OCI-LY1 (cell line): ENCODE measurements at regions not wholly inside any gene's neighbourhood (a gene's known extent, or its start where the extent isn't known, plus 50 kb on each side); places are given as distances from the start of the nearest gene placed in this dataset.

Source experiments
- H2AFZ ChIP-seq: fragments of 200-600 bp; sonication (generic), shearing (Covaris generic); 2 replicates; pipeline ENCODE4 v1.6.0; 2014; ENCODE audit warnings: antibody characterized with exemption, mild to moderate bottlenecking, low read length
- H3F3A ChIP-seq: fragments of 200-600 bp; sonication (generic), shearing (Covaris generic); 2 replicates; pipeline ENCODE4 v1.6.0; 2014; ENCODE audit warnings: mild to moderate bottlenecking, antibody characterized with exemption, low read length, moderate library complexity; ENCODE audit not compliant: insufficient read depth
- H3K27ac ChIP-seq: fragments of 200-600 bp; sonication (generic); 2 replicates; pipeline ENCODE4 v1.5.1; 2014; ENCODE audit warnings: low read length, mixed run types, mild to moderate bottlenecking, low read depth; ENCODE audit not compliant: poor library complexity, severe bottlenecking
- H3K27me3 ChIP-seq: fragments of 200-600 bp; sonication (generic); 2 replicates; pipeline ENCODE4 v1.6.0; 2014; ENCODE audit warnings: antibody characterized with exemption, mild to moderate bottlenecking, low read length, moderate library complexity; ENCODE audit not compliant: insufficient read depth
- H3K36me3 ChIP-seq: fragments of 200-600 bp; sonication (generic); 2 replicates; pipeline ENCODE4 v1.6.1; 2014; ENCODE audit warnings: mild to moderate bottlenecking, antibody characterized with exemption, low read length, moderate library complexity, mixed read lengths; ENCODE audit not compliant: insufficient read depth
- H3K4me1 ChIP-seq: fragments of 200-600 bp; sonication (generic); 2 replicates; pipeline ENCODE4 v1.5.1; 2014; ENCODE audit warnings: mild to moderate bottlenecking, low read length, moderate library complexity; ENCODE audit not compliant: insufficient read depth, severe bottlenecking
- H3K4me2 ChIP-seq: fragments of 200-600 bp; sonication (generic), shearing (Covaris generic); 2 replicates; pipeline ENCODE4 v1.6.1; 2014; ENCODE audit warnings: low read length
- H3K4me3 ChIP-seq: fragments of 200-600 bp; sonication (generic); 2 replicates; pipeline ENCODE4 v1.5.1; 2014; ENCODE audit warnings: low read length, low read depth, mild to moderate bottlenecking, mixed read lengths; ENCODE audit not compliant: poor library complexity, severe bottlenecking
- H3K79me2 ChIP-seq: fragments of 200-600 bp; shearing (Covaris generic); 2 replicates; pipeline ENCODE4 v1.6.1; 2016; ENCODE audit warnings: mixed run types, low read length, mixed read lengths; ENCODE audit not compliant: insufficient read depth
- H3K9ac ChIP-seq: fragments of 200-600 bp; sonication (generic), shearing (Covaris generic); 2 replicates; pipeline ENCODE4 v1.6.1; 2014; ENCODE audit warnings: mild to moderate bottlenecking, low read length, mixed read lengths
- H3K9me2 ChIP-seq: fragments of 200-600 bp; sonication (generic), shearing (Covaris generic); 2 replicates; pipeline ENCODE4 v1.6.1; 2014; ENCODE audit warnings: low read depth, mild to moderate bottlenecking, low read length, mixed read lengths
- H3K9me3 ChIP-seq: fragments of 200-600 bp; shearing (Covaris generic); 2 replicates; pipeline ENCODE4 v1.6.1; 2014; ENCODE audit warnings: low read length, mixed read lengths
- H4K20me1 ChIP-seq: fragments of 200-600 bp; sonication (generic), shearing (Covaris generic); 2 replicates; pipeline ENCODE4 v1.6.0; 2016; ENCODE audit warnings: mild to moderate bottlenecking, low read length; ENCODE audit not compliant: insufficient read depth
- CTCF ChIP-seq: fragments of 200-600 bp; sonication (generic), shearing (Covaris generic); IDR thresholded peaks from 2 replicates; pipeline ENCODE4 v1.5.1; 2017; ENCODE audit warnings: mild to moderate bottlenecking, antibody characterized with exemption, low read length, moderate library complexity, mixed read lengths
- EZH2 ChIP-seq: fragments of 200-600 bp; sonication (generic), shearing (Covaris generic); IDR thresholded peaks from 2 replicates; pipeline ENCODE4 v1.8.0; 2017; ENCODE audit warnings: borderline replicate concordance, mixed run types, mild to moderate bottlenecking, antibody characterized with exemption, low read length, moderate library complexity, mixed read lengths

GRCh38 chr6:8276148-8276547, 159.2 kb downstream of the SLC35B3 start:
- Histone ChIP-seq H3F3A (no peaks in the 10 kb centered on the region), H4K20me1 (no peaks in the 10 kb centered on the region), H3K4me3 (no peak overlapping the region), H3K4me2 (no peak overlapping the region), H3K27ac (no peak overlapping the region), H3K27me3 (no peaks in the 10 kb centered on the region), H3K79me2 (no peaks in the 10 kb centered on the region), H3K9me2 (no peaks in the 10 kb centered on the region), H3K9me3 (no peaks in the 10 kb centered on the region), H3K36me3 (no peaks in the 10 kb centered on the region), H2AFZ (no peak overlapping the region), H3K4me1 (no peaks in the 10 kb centered on the region), H3K9ac (no peak overlapping the region)
- TF ChIP-seq CTCF = no peak
- no peak for TF ChIP-seq EZH2

- Histone ChIP-seq H3K4me2 (no peak overlapping the region), H3K27me3 (no peaks in the 10 kb centered on the region), H2AFZ (no peak overlapping the region), H3K9me3 (no peaks in the 10 kb centered on the region), H3K9ac (no peak overlapping the region), H3K4me1 (no peaks in the 10 kb centered on the region), H4K20me1 (no peaks in the 10 kb centered on the region), H3F3A (no peaks in the 10 kb centered on the region), H3K79me2 (no peaks in the 10 kb centered on the region), H3K4me3 (no peak overlapping the region), H3K27ac (no peak overlapping the region), H3K36me3 (no peaks in the 10 kb centered on the region), H3K9me2 (no peaks in the 10 kb centered on the region)
- TF ChIP-seq CTCF (no peak), EZH2 (no peak)
Observed at GRCh38 chr6:8275667-8276066, 159.7 kb downstream of the SLC35B3 start.

- H4K20me1 ChIP-seq = no peaks in the 10 kb centered on the region
- no peak overlapping the region for H3K4me2 ChIP-seq
- H3K27me3 ChIP-seq = no peaks in the 10 kb centered on the region
Observed at GRCh38 chr6:8274226-8274625, 161.1 kb downstream of the SLC35B3 start.

More at GRCh38 chr6:8274226-8274625, 161.1 kb downstream of the SLC35B3 start:
- TF ChIP-seq CTCF (no peak), EZH2 (no peak)
- H3K4me1 ChIP-seq = no peaks in the 10 kb centered on the region
- no peak overlapping the region for H3K4me3 ChIP-seq
- no peaks in the 10 kb centered on the region for H3K9me3 ChIP-seq
- no peaks in the 10 kb centered on the region for H3K79me2 ChIP-seq
- H3K9ac ChIP-seq = no peak overlapping the region
- no peak overlapping the region for H3K27ac ChIP-seq
- H3K9me2 ChIP-seq = no peaks in the 10 kb centered on the region
- no peak overlapping the region for H2AFZ ChIP-seq
- no peaks in the 10 kb centered on the region for H3F3A ChIP-seq
- H3K36me3 ChIP-seq = no peaks in the 10 kb centered on the region
